Skin of body (tissue), 1 donor: ENCODE measurements at regions not wholly inside any gene's neighbourhood (a gene's known extent, or its start where the extent isn't known, plus 50 kb on each side); places are given as distances from the start of the nearest gene placed in this dataset.

ENCODE experiments used
- DNase-seq: peaks from one replicate; lab custom pipeline; 2025; lab: John Stamatoyannopoulos, UW

DNA sequence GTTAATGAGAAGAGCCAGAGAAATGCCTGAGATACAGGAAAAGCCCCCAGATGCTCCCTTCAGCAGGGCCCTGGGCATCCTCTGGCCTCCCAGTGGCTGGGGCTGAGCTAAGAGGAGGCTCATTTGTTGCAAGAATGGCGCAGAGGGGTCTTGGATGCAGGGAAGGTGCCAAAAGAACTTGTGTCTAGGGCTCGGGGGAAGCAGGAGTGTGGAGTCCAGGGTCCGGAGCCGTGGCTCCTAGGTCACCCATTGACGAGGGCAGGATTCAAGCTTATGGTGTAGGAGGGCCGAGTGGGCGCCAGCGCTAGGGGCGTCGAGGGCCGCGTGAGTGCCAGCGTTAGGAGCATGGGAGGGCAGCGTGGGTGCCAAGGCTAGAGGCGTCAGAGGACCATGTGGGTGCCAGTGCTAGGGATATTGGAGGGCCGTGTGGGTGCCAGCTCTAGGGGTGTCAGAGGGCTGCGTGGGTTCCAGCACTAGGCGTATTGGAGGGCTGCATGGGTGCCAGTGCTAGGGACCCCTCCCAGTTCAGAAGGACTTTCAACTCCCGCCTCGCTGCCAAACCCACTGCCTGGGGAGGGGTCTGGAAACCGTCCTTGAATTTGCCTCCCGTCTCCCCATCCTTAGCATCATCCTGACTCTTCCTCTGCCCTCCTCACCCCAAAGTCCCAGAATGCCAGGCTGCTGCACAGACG is 250.5 kb upstream of the AFDN start:
- DNase-seq = no peak

DNA sequence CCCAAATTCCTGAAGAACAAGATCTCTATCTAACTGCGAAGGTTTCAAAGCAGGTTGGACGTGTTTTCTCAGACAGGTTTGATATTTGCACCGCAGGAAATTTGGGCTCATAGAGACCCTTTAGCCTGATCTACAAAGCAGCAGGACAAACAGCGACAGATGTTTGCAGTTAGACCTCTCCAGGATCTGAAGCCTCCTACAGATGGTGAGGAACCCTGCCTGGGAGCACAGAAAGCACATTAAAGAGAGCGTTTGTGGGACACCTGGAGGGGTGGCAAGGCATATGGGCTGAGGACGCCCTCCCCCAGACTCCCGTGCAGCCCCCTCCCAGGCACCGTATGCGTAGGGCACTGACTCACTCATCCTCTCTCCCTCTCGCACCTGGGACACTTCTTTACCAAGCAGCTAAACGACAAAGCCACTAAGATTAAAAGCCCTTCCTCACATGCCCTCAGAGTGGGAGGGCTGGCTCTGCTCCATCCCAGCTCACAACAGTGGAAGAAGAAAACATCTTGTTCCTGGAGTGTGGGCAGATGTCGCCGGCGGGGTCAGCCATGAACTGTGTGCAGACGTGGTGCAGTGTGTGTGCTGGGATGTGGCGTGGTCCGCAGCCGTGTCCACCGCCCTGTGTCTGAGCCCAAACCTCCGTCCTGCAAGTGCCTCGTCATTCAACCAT is 249.7 kb upstream of the AFDN start:
- DNase-seq = no peak

DNA sequence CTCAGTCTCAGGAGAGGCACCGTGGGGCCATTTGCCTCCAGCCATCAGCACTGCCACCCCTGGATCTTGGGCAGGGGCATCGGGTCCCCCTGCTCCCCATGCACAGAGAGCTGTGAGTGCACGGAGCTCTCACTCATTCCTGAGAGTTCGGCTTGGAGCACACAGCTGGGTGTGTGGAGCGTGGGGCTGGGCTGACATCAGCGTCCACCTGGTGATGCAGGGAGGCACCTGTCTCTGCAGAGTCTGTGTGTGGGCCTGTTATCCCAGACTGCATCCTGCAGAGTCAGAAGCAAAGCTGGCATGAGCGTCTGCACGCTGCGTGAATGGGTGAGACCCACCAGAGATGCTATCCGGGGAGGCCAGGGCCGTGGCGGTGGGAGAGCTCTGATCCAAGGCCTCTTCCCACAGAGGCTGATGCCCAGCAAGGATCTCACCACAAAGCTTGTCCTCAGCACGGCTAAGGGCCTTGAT is 248.8 kb upstream of the AFDN start:
- DNase-seq = no peak

DNA sequence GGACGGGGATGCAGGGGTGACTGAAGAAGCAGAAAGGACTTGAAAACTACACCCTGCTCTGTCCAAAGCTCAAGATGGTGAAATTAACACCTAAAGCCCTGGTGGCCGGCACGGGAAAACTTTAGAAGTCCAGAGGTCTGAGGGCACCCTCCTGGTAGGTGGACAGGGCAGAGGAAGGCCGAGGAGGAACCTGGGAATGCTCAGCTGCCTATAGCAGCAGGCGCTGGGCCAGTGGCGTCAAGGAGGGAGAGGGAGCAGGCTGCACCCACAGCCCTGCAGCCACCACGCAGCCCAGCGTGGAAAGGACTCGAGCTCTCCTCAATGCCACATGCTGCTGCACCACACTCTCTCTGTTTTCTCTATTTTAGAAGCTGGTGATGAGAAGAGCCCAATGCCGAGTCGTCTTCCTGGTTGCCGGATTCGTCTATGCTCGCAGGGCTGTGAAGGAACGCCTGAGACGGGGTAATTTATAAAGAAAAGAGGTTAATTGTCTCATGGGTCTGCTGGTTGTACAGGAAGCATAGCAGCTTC is 248.3 kb upstream of the AFDN start:
- no peak for DNase-seq

DNA sequence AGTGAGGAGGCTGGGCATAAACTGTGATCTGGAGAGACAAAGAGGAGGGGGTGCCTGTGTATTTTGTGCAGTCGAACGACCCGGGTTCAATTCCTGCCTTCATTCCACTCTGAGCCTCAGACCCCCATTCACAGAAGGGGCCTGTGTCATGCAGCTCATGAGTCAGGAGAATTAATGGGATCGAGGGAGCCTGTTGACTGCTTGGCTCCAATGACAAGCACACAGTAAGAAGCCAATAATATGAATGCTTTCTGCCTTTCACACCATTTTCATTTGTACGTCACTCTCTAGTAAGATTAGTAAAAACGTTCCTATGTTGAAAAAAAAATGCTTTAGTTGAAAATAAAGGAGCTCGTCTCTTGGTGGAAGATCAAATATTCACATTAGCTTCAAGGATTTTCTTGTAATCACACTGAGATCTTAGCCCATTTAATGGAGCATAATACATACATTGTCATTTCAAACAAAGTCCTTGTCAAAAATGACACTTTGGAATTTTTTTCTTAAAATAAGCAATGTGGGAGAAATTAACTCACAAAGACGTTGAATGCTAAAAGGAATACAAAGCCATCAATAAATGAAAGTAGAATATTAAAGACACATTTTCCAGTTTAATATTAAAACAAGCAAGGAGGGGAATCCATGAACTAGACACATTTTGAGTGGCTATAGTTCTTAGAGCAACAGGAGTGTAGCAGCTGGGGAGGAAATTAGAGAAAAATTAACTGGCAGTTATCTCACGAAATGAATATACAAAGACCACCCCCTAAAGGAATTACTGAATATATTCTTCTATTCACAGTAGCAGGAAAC is 246.7 kb upstream of the AFDN start:
- peak; percentile 41 for DNase-seq

DNA sequence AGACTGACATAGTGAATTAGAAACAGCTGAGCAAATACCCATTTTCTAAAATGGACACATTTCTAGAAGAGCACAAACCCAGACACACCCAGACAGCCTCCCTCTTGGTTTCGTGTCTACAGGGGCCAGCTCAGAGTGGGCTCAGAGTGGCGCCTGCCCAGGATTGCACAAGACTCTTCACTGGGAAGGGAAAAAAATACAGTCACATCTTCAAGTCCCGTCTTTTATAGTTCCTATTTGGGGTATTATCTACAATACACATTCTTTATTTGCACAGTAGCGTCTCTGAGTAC is 246.1 kb upstream of the AFDN start:
- no peak for DNase-seq

DNA sequence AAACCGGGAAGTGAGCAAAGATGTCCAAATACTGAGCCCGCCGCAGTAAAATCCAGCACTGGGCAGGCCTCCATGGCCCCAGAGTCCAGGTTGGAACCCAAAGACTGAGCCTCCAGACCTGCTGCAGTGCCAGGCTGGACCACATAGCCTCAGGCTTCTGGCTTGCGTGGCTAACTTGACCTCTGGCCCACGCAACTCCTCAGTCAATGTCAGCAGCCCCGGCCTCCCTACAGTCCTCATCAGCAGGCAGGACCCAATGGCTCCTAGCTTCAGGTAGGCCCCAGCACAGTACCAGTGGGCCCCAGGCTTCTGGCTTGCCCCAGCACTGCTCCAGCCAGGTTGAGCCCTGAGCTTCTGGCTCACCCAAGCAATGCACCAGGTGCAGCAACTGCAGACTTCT is 245.1 kb upstream of the AFDN start:
- no peak for DNase-seq

DNA sequence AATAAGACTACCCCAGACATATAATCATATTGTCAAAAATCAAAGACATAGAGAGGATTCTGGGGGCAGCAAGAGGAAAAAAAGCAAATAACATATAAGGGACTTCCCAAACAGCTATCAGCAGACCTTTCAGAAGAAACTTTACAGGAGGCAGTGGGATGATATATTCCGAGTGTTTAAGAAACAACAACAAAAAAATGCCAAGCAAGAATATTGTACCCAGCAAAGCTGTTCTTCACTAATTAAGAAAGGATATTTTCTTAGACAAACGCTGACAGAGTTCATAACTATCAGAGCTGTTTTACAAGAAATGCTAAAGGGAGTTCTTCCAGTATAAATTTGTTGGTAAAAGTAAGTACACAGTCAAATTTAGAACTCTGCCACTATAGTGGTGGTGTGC is 243.3 kb upstream of the AFDN start:
- no peak for DNase-seq

DNA sequence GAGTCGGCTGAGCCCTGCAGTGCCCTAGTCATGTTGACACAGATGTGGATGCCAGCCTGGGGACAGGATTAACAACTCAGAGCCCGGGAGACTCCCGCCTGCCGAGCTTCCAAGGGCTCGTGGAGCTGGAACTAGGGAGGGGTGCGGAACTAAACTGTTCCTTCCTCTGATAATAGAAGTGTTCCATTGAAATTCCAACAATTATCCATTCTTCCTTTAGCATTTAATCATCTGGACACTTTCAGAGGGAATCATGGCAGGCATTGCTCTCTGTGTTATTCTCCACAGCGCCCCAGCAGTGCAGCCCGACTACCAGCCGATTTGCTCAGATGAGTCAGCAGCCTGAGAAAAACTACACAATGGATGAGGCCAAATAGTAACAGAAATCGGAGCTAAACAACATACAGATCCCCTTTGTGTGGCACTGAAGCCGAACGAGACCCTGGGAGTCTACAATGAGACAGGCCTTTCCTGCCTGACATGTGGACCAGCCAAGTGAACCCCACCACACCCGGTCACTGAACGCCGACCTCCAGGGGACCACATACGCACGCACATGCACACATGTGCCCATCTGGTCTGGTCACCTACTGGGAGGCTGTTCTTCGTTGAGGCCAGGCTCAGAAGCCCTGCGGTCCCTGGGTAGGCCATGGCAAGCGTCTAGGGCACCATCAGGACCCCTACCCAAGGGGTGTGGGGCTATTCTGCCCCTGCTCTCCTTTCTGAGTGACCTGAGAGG is 238.4 kb upstream of the AFDN start:
- DNase-seq = peak; percentile 14

DNA sequence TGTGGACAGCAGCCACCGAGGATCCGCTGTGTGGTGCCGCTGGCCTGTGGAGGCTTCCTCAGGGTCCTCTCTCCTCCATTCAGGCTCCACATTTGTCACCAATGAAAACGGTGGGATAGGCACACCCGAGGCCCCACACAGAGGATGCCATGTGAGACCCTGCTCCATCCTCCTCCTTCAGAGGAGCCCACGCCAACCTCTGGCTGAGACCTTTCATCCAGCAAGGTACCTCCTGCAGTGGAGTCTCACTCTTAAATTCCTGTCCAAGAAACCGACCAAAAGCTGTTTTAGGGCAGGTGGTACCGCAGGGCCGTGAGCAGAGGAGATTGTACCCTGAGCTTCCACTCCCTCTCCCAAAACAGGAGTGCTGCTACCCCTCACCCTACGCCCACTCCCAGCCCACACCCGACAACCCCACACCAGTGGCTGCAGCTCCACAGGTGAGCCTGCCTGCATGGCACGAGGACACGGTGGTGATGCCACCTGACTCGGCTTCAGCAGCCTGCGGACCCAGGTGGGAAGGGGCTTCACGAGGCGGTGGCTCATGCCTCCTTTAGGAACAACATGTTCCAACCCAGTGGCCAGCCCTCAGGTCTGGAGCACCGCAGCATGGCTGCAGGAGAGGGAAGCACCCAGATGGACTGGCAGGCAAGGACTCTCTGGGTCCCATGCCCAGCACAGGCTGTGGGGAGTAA is 237.6 kb upstream of the AFDN start:
- DNase-seq = no peak

DNA sequence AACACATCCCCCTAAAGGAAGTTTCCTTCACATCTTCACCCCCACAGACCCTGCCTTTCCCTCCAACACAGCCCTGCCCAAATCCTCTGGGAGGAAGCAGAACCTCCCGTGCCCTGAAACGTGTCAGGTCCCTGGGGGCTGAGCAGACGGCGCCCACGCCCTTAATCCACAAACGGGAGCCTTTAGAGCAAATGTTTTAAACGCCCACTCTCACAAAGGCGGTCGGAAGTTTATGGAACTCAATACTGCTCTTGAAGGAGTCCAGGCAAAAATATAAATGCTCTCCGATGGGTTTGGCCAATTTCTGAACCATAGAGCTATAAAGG is 237.1 kb upstream of the AFDN start:
- no peak for DNase-seq

DNA sequence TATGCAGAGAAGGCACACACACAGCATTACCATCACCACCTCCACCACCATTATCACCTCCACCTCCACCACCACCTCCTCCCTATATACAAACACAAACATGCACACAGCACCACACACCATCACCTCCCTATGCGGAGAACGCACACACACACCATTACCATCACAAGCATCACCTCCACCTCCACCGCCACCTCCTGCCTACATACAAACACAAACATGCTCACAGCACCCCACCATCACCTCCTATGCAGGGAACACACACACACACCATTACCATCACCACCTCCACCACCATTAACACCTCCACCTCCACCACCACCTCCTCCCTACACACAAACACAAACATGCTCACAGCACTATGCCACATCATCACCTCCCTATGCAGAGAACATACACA is 236.5 kb upstream of the AFDN start:
- DNase-seq = no peak
